Gastrocnemius medialis (tissue), 4 donors: ENCODE measurements at regions not wholly inside any gene's neighbourhood (a gene's known extent, or its start where the extent isn't known, plus 50 kb on each side); places are given as distances from the start of the nearest gene placed in this dataset.

ENCODE experiments used
- POLR2A ChIP-seq, 2 donors: fragments of 450-650 bp; IDR thresholded peaks; one replicate each; pipeline ENCODE4 v1.6.1; 2017; ENCODE audit warnings: antibody characterized with exemption in 2 of 2, mild to moderate bottlenecking in 2 of 2, moderate library complexity in 2 of 2
- TF ChIP-seq, protein P1 (sequence below), 5 experiments: fragments of 450-650 bp in 3 of 5; fragments of 200-600 bp in 2 of 5; sonication (generic) in 2 of 5; IDR thresholded peaks in 4 of 5; conservative IDR thresholded peaks in 1 of 5; 1 replicate in 4 of 5; 2 replicates in 1 of 5; pipeline ENCODE4 v1.5.1; 2016 to 2019; ENCODE audit warnings: antibody characterized with exemption in 5 of 5, mild to moderate bottlenecking in 3 of 5, moderate library complexity in 3 of 5

DNA sequence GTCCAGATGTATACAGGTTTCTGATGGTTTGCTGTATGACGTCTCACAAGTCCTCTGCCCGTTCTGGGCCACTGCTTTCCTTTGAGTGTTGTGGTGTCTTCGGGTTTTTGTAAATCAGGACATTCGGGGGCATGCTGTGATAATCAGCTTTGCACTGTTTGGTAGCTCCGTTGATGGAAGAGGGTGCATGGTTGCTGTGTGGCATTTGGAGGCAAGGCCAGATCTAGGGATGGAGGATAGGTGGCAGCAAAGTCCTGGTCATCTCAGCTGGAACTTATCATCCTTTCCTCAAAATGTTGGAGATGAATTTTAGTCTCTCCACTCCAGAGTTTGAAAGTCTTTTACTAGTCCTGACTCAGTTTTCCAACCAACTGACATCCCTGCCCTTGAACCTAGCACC lies 91.0 kb downstream of the SCP2D1 start:
- TF ChIP-seq POLR2A (IDR thresholded peaks at IDR 0.05) = no peak
- TF ChIP-seq, protein P1, sequence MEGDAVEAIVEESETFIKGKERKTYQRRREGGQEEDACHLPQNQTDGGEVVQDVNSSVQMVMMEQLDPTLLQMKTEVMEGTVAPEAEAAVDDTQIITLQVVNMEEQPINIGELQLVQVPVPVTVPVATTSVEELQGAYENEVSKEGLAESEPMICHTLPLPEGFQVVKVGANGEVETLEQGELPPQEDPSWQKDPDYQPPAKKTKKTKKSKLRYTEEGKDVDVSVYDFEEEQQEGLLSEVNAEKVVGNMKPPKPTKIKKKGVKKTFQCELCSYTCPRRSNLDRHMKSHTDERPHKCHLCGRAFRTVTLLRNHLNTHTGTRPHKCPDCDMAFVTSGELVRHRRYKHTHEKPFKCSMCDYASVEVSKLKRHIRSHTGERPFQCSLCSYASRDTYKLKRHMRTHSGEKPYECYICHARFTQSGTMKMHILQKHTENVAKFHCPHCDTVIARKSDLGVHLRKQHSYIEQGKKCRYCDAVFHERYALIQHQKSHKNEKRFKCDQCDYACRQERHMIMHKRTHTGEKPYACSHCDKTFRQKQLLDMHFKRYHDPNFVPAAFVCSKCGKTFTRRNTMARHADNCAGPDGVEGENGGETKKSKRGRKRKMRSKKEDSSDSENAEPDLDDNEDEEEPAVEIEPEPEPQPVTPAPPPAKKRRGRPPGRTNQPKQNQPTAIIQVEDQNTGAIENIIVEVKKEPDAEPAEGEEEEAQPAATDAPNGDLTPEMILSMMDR (IDR thresholded peaks at IDR 0.05 in 4 of 5, conservative IDR thresholded peaks at IDR 0.05 in 1 of 5) = peak in 1 of 5 experiments; percentile 11
